ENCODE measurements at regions not wholly inside any gene's neighbourhood (a gene's known extent, or its start where the extent isn't known, plus 50 kb on each side); places are given as distances from the start of the nearest gene placed in this dataset.

GRCh38 chr4:74665346-74665745 is 129.0 kb downstream of the BTC start:
- H3K4me3 ChIP-seq (ENCODE audit: low read length), result no peak overlapping the region
- DNase-seq (ENCODE audit: low read depth), result no peak
- no peak for TF ChIP-seq CTCF (conservative IDR thresholded peaks at IDR 0.05; ENCODE audit: low read depth, low read length)

DNA sequence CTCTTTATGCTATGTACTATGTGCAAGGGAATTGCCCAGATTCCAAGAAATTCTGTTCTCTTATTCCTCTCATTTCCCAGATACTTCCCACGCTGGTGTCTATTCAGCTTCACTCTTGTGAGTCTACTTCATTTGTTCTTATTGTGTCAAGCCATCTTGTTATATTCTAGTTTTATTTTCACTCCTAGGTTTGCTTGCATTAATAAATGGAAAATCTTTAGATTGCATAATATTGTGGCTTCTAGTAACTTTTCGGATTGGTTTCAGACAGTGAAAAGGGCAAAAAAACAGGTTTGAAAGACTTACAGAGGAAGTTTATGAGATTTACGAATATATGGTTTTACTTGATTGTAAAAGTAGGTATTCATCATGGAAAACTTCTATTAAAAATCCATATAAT is 128.4 kb downstream of the BTC start:
- TF ChIP-seq CTCF (conservative IDR thresholded peaks at IDR 0.05; ENCODE audit: low read depth, low read length), result no peak
- H3K4me3 ChIP-seq (ENCODE audit: low read length), result no peak overlapping the region
- no peak for DNase-seq (ENCODE audit: low read depth)

- H3K4me3 ChIP-seq (ENCODE audit: low read length), result no peak overlapping the region
- no peak for DNase-seq (ENCODE audit: low read depth)
- no peak for TF ChIP-seq CTCF (conservative IDR thresholded peaks at IDR 0.05; ENCODE audit: low read depth, low read length)
These were observed 126.9 kb downstream of the BTC start for GRCh38 chr4:74667438-74667837.

DNA sequence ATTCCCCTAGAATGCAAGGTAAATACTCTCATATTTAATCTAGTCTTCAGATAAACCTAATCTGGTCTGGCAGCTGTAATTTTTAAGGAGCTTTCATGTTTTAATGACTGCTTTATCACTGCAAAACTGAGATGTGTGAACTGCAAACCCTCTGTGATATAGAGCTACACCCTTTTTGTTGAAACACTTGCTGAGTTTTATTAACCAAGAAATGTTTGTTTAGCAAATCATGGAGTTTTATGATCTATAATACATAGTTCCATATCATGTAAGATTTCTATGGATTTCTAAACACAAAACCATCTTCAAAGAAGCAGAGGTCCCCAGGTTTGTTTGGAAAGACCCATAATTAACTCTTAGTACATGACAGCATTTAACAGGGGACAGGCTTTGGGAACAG is 126.4 kb downstream of the BTC start:
- no peak overlapping the region for H3K4me3 ChIP-seq (ENCODE audit: low read length)
- DNase-seq (ENCODE audit: low read depth), result no peak
- TF ChIP-seq CTCF (conservative IDR thresholded peaks at IDR 0.05; ENCODE audit: low read depth, low read length), result no peak

DNA sequence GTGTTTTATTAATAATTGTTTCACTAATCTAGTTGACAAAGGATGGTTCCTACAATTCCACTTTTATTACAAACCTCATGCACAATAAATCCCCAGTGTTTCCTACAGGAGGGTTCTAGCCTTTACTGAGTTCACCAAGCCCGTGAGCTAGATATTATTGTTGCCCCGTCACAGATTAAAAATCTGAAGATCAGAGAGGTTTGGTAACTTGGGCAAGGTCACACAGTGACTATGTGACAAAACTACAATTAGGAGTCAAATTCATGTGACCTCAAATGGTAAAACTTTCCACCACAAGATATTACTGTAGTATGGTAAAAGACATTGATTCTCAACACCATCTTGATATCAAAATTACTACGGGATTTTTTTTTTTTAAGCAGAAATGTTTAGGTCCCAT is 124.6 kb downstream of the BTC start:
- H3K4me3 ChIP-seq (ENCODE audit: low read length), result no peak overlapping the region
- no peak for DNase-seq (ENCODE audit: low read depth)
- TF ChIP-seq CTCF (conservative IDR thresholded peaks at IDR 0.05; ENCODE audit: low read depth, low read length), result no peak

DNA sequence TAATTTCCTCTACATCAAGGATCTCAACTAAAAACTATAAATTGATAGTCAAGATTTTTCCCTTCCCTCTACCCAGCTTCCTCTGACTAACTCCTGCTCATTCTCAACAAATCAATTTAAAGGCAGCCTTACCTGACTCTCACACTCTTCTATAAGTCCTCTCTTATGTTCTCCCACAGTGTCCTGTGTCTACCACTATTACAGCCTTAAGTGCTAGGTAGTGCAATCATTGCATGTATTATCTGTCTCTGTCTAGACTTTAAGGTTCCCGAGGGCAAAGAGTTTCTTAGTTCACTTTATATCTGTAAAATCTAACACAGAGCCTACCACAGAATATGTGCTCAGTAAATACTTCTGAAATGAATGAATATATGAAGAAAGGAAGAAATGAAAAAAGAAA is 123.7 kb downstream of the BTC start:
- no peak for TF ChIP-seq CTCF (conservative IDR thresholded peaks at IDR 0.05; ENCODE audit: low read depth, low read length)
- no peak overlapping the region for H3K4me3 ChIP-seq (ENCODE audit: low read length)
- DNase-seq (ENCODE audit: low read depth), result no peak

DNA sequence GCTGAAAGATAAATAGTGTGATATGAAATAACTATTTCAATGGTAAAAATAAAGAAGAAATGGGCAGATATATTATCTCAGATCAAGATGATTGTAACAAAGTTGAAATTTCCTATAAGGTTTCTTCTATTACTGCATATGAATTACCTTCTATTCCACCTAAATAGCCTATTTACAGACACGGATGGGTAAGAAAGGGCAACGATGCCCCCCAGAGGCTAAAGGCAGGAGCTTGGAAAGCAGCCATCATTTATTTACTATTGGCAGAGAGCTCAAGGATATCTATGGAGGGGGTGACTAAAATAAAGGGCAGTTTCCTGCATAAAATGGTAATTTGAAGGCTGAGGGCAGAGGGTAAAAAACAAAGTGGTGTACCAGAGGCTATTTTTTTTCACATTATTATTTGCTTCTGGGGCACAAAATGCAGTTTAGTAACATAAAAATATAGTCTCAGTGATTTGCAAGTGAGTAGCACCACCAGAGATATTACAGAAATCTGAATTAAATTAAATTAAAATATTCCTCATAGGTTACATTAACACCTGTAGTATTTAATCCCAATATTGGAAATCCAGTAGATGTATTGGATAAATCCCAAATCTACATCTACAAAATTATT is 123.1 kb downstream of the BTC start:
- H3K4me3 ChIP-seq (ENCODE audit: low read length), result no peak overlapping the region
- DNase-seq (ENCODE audit: low read depth), result no peak
- TF ChIP-seq CTCF (conservative IDR thresholded peaks at IDR 0.05; ENCODE audit: low read depth, low read length), result peak; percentile 79

Measured in retinal pigment epithelial cell (primary cell).